ENCODE measurements at regions not wholly inside any gene's neighbourhood (a gene's known extent, or its start where the extent isn't known, plus 50 kb on each side); places are given as distances from the start of the nearest gene placed in this dataset.

GRCh38 chr11:95378789-95379188, 147.8 kb upstream of the SESN3 start:
- Histone ChIP-seq H3K9me3 (replicated peaks; ENCODE audit: control insufficient read depth, low read depth, low read length) (no peaks in the 10 kb centered on the region), H3K36me3 (ENCODE audit: control insufficient read depth, insufficient read depth, low read length) (no peaks in the 10 kb centered on the region), H3K4me1 (ENCODE audit: control insufficient read depth, insufficient read depth, low read length) (peaks cover 2% of the 10 kb centered on the region), H3K27ac (ENCODE audit: low read length) (no peak overlapping the region), H3K27me3 (ENCODE audit: control insufficient read depth, insufficient read depth, low read length) (no peaks in the 10 kb centered on the region), H3K4me3 (ENCODE audit: low read length) (no peak overlapping the region)
- no peak for DNase-seq
- WGBS (ENCODE audit: insufficient coverage): 100% methylated on average over 1 of the region's 1 CpG

DNA sequence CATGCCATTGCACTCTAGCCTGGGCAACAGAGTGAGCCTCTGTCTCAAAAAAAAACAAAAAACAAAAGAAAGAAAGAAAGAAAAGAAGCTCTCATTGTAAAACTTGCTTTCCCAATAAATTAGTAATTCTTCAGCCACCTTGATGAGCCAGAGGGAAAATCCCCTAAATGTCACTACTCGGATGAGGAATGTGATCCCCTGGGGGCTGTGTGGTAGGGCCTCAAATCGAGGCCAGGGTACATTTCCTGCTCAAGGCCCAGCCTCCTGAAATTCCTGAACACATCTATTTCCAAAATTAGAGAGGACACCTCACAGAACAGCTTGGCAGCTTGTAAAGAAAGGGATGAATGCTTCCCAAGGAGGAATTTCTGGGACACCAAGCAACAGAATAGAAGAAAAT, 147.1 kb upstream of the SESN3 start:
- Histone ChIP-seq H3K4me1 (ENCODE audit: control insufficient read depth, insufficient read depth, low read length) (peaks cover 2% of the 10 kb centered on the region), H3K9me3 (replicated peaks; ENCODE audit: control insufficient read depth, low read depth, low read length) (no peaks in the 10 kb centered on the region), H3K4me3 (ENCODE audit: low read length) (no peak overlapping the region), H3K36me3 (ENCODE audit: control insufficient read depth, insufficient read depth, low read length) (no peaks in the 10 kb centered on the region), H3K27me3 (ENCODE audit: control insufficient read depth, insufficient read depth, low read length) (no peaks in the 10 kb centered on the region), H3K27ac (ENCODE audit: low read length) (no peak overlapping the region)
- no peak for DNase-seq
- WGBS (ENCODE audit: insufficient coverage): no CpG with 5 or more reads among the region's 2 CpGs

DNA sequence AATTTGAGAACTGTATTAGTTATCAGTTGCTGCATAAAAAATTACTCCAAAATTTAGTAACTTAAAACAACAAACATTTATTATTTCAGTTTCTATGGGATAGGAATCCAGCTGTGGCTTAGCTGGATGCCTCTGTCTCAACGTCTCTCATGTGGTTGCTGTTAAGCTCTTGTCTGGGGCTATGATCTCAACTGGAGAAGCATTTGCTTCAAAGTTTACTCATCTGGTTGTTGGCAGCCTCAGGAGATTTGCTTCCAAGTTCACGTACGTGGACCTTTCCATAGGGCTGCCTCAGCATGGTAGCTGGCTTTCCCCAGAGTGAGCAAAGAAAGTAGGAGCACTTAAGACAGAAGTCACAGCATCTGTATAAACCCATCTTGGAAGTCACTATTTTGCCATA, 144.9 kb upstream of the SESN3 start:
- DNase-seq: peak; percentile 14
- Histone ChIP-seq H3K27ac (ENCODE audit: low read length) (no peak overlapping the region), H3K9me3 (replicated peaks; ENCODE audit: control insufficient read depth, low read depth, low read length) (no peaks in the 10 kb centered on the region), H3K4me3 (ENCODE audit: low read length) (no peak overlapping the region), H3K36me3 (ENCODE audit: control insufficient read depth, insufficient read depth, low read length) (no peaks in the 10 kb centered on the region), H3K27me3 (ENCODE audit: control insufficient read depth, insufficient read depth, low read length) (no peaks in the 10 kb centered on the region), H3K4me1 (ENCODE audit: control insufficient read depth, insufficient read depth, low read length) (peaks cover 2% of the 10 kb centered on the region)
- 63% methylated on average over 2 of the region's 3 CpGs for WGBS (ENCODE audit: insufficient coverage)

DNA sequence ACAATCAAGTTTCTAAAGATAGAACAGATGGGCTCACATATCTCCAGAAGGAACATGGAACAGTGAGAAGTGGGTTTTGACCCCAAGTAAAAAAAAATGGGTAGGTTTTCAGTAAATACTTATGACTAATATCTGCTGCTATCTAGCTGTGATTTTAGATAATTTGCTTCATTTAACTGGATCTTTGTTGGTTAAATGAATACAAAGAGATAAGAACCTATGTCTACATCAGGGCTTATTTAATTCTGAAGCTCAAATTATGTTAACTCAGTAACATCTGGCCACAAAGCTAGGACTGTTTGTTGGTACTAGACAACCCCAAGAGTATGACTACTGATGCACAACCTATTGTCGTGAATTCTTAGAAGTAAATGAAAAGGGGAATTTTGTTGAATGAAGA, 144.4 kb upstream of the SESN3 start:
- Histone ChIP-seq H3K4me1 (ENCODE audit: control insufficient read depth, insufficient read depth, low read length) (peaks cover 2% of the 10 kb centered on the region), H3K27me3 (ENCODE audit: control insufficient read depth, insufficient read depth, low read length) (no peaks in the 10 kb centered on the region), H3K9me3 (replicated peaks; ENCODE audit: control insufficient read depth, low read depth, low read length) (no peaks in the 10 kb centered on the region), H3K36me3 (ENCODE audit: control insufficient read depth, insufficient read depth, low read length) (no peaks in the 10 kb centered on the region), H3K27ac (ENCODE audit: low read length) (no peak overlapping the region), H3K4me3 (ENCODE audit: low read length) (no peak overlapping the region)
- no CpG with 5 or more reads among the region's 1 CpG for WGBS (ENCODE audit: insufficient coverage)
- no peak for DNase-seq

- Histone ChIP-seq H3K27me3 (ENCODE audit: control insufficient read depth, insufficient read depth, low read length) (no peaks in the 10 kb centered on the region), H3K27ac (ENCODE audit: low read length) (no peak overlapping the region), H3K9me3 (replicated peaks; ENCODE audit: control insufficient read depth, low read depth, low read length) (no peaks in the 10 kb centered on the region), H3K4me1 (ENCODE audit: control insufficient read depth, insufficient read depth, low read length) (peaks cover 2% of the 10 kb centered on the region), H3K36me3 (ENCODE audit: control insufficient read depth, insufficient read depth, low read length) (no peaks in the 10 kb centered on the region), H3K4me3 (ENCODE audit: low read length) (no peak overlapping the region)
- 70% methylated on average over 2 of the region's 4 CpGs for WGBS (ENCODE audit: insufficient coverage)
- no peak for DNase-seq
Measured at GRCh38 chr11:95374105-95374504, 143.1 kb upstream of the SESN3 start.

DNA sequence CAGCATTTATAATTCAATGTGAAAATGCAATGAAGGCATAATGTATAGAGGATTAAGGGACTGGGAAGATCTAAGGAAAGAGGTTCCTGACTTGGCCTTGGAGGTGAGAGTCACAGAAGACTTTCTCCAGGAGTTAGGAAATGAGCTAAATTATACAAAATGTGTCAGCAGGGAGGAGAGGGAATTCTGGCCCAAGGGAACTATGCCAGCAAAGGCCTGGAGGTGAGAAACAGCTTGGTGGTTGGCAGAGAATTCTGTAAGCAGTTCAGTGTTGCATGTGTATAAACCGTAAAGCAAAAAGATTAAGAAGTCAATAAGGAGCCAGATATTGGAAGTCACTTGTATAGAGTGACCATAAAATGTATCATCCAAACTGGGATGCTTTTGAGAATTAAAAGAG, 142.2 kb upstream of the SESN3 start:
- Histone ChIP-seq H3K27ac (ENCODE audit: low read length) (no peak overlapping the region), H3K27me3 (ENCODE audit: control insufficient read depth, insufficient read depth, low read length) (no peaks in the 10 kb centered on the region), H3K4me1 (ENCODE audit: control insufficient read depth, insufficient read depth, low read length) (no peaks in the 10 kb centered on the region), H3K36me3 (ENCODE audit: control insufficient read depth, insufficient read depth, low read length) (no peaks in the 10 kb centered on the region), H3K4me3 (ENCODE audit: low read length) (no peak overlapping the region), H3K9me3 (replicated peaks; ENCODE audit: control insufficient read depth, low read depth, low read length) (no peaks in the 10 kb centered on the region)
- 83% methylated on average over 1 of the region's 1 CpG for WGBS (ENCODE audit: insufficient coverage)
- no peak for DNase-seq

GRCh38 chr11:95372097-95372656, 141.2 kb upstream of the SESN3 start:
- no peaks in the 10 kb centered on the region for H3K4me1 ChIP-seq (ENCODE audit: control insufficient read depth, insufficient read depth, low read length)

DNA sequence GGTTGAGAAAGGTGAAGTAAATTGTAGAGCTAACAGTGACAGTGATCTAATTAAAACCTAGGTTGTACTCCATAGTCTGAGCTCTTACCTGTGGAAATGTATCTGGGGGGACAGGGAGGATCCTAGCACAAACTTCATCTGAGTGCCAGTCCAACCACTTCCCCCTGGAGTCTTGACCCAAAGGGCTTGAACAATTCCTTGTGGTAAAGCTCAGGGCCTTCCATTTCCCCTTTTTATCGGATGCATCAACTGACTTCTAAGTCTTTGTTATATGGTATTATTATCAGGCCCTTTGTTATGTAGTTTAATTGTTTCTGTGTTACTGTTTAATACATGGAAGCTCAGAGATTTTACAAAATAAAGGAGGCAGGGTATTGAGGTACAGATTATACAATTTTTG, 140.2 kb upstream of the SESN3 start:
- no CpG with 5 or more reads among the region's 1 CpG for WGBS (ENCODE audit: insufficient coverage)
- H3K36me3 ChIP-seq (ENCODE audit: control insufficient read depth, insufficient read depth, low read length): no peaks in the 10 kb centered on the region
- H3K4me1 ChIP-seq (ENCODE audit: control insufficient read depth, insufficient read depth, low read length): no peaks in the 10 kb centered on the region
- peak; percentile 17 for DNase-seq
- H3K4me3 ChIP-seq (ENCODE audit: low read length): no peak overlapping the region
- H3K9me3 ChIP-seq (replicated peaks; ENCODE audit: control insufficient read depth, low read depth, low read length): no peaks in the 10 kb centered on the region
- no peaks in the 10 kb centered on the region for H3K27me3 ChIP-seq (ENCODE audit: control insufficient read depth, insufficient read depth, low read length)
- no peak overlapping the region for H3K27ac ChIP-seq (ENCODE audit: low read length)

More at GRCh38 chr11:95372097-95372656, 141.2 kb upstream of the SESN3 start:
- DNase-seq: no peak
- Histone ChIP-seq H3K9me3 (replicated peaks; ENCODE audit: control insufficient read depth, low read depth, low read length) (no peaks in the 10 kb centered on the region), H3K27me3 (ENCODE audit: control insufficient read depth, insufficient read depth, low read length) (no peaks in the 10 kb centered on the region), H3K36me3 (ENCODE audit: control insufficient read depth, insufficient read depth, low read length) (no peaks in the 10 kb centered on the region), H3K27ac (ENCODE audit: low read length) (no peak overlapping the region), H3K4me3 (ENCODE audit: low read length) (no peak overlapping the region)
- WGBS (ENCODE audit: insufficient coverage): 83% methylated on average over 1 of the region's 1 CpG

- WGBS (ENCODE audit: insufficient coverage): no CpG with 5 or more reads among the region's 4 CpGs
- H3K27me3 ChIP-seq (ENCODE audit: control insufficient read depth, insufficient read depth, low read length): no peaks in the 10 kb centered on the region
- H3K9me3 ChIP-seq (replicated peaks; ENCODE audit: control insufficient read depth, low read depth, low read length): no peaks in the 10 kb centered on the region
- no peak overlapping the region for H3K4me3 ChIP-seq (ENCODE audit: low read length)
- DNase-seq: no peak
- H3K4me1 ChIP-seq (ENCODE audit: control insufficient read depth, insufficient read depth, low read length): peaks cover 5% of the 10 kb centered on the region
- H3K36me3 ChIP-seq (ENCODE audit: control insufficient read depth, insufficient read depth, low read length): no peaks in the 10 kb centered on the region
- H3K27ac ChIP-seq (ENCODE audit: low read length): no peak overlapping the region
Measured at GRCh38 chr11:95367726-95368125, 136.7 kb upstream of the SESN3 start.

- H3K9me3 ChIP-seq (replicated peaks; ENCODE audit: control insufficient read depth, low read depth, low read length): no peaks in the 10 kb centered on the region
- H3K4me3 ChIP-seq (ENCODE audit: low read length): no peak overlapping the region
- WGBS (ENCODE audit: insufficient coverage): 64% methylated on average over 3 of the region's 3 CpGs
- H3K36me3 ChIP-seq (ENCODE audit: control insufficient read depth, insufficient read depth, low read length): no peaks in the 10 kb centered on the region
- no peaks in the 10 kb centered on the region for H3K27me3 ChIP-seq (ENCODE audit: control insufficient read depth, insufficient read depth, low read length)
- no peak for DNase-seq
- H3K27ac ChIP-seq (ENCODE audit: low read length): no peak overlapping the region
- H3K4me1 ChIP-seq (ENCODE audit: control insufficient read depth, insufficient read depth, low read length): peaks cover 7% of the 10 kb centered on the region
Measured at GRCh38 chr11:95365348-95365747, 134.3 kb upstream of the SESN3 start.

All from muscle of leg (tissue), 3 donors.